Activated CD8-positive, alpha-beta memory T cell treated with anti-CD3 and anti-CD28 coated beads, Interleukin-2, amount 50 U/mL, for 4 hours (primary cell): ENCODE measurements at regions not wholly inside any gene's neighbourhood (a gene's known extent, or its start where the extent isn't known, plus 50 kb on each side); places are given as distances from the start of the nearest gene placed in this dataset.
"Not testable (repeated sequence)": the region's sequence is repeated elsewhere in the genome, so short reads cannot be mapped to it uniquely, and the experiment has no call there.

ENCODE experiments used
- DNase-seq: peaks from one replicate; pipeline ENCODE4 v3.0.0-alpha.2; 2020

DNA sequence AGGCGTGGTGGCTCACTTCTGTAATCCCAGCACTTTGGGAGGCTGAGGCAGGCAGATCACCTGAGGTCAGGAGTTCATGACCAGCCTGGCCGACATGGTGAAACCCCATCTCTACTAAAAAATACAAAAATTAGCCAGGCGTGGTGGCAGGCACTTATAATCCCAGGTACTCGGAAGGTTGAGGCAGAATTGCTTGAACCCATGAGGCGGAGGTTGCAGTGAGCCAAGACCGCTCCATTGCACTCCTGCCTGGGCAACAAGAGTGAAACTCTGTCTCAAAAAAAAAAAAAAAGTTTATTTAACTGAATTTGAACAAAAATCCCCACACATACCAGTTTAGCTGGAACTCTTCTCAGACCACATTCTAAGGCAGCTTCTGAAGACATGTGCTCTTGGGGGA lies 51.8 kb upstream of the HABP2 start:
- not testable (repeated sequence) for DNase-seq
